IPS-NIHi7 (cell line): ENCODE measurements at regions not wholly inside any gene's neighbourhood (a gene's known extent, or its start where the extent isn't known, plus 50 kb on each side); places are given as distances from the start of the nearest gene placed in this dataset.
A peak's percentile ranks its signal among the peaks of the same experiment; 100 is the strongest.
"Not testable (repeated sequence)": the region's sequence is repeated elsewhere in the genome, so short reads cannot be mapped to it uniquely, and the experiment has no call there.

Experiments used
- DNase-seq: peaks from one replicate; pipeline ENCODE4 v3.0.0; 2012; ENCODE audit warnings: mixed read lengths; ENCODE audit errors: extremely low spot score

- DNase-seq, result no peak
Measured at GRCh38 chr7:35971133-35971891, 170.5 kb downstream of the SEPTIN7 start.

GRCh38 chr7:35975851-35976454 is 175.1 kb downstream of the SEPTIN7 start:
- DNase-seq, result peak; percentile 47

GRCh38 chr7:35978816-35979640 is 174.0 kb upstream of the EEPD1 start:
- DNase-seq, result not testable (repeated sequence)

GRCh38 chr7:35982600-35982999 is 170.5 kb upstream of the EEPD1 start:
- DNase-seq, result no peak

- DNase-seq, result no peak
Measured at GRCh38 chr7:35983626-35984025, 169.4 kb upstream of the EEPD1 start.

- DNase-seq, result peak; percentile 86
Measured at GRCh38 chr7:35985126-35985754, 167.8 kb upstream of the EEPD1 start.

GRCh38 chr7:35987016-35987415 is 166.0 kb upstream of the EEPD1 start:
- DNase-seq, result no peak

- DNase-seq, result no peak
Measured at GRCh38 chr7:35988105-35988504, 164.9 kb upstream of the EEPD1 start.

GRCh38 chr7:35988818-35989217 is 164.2 kb upstream of the EEPD1 start:
- no peak for DNase-seq

GRCh38 chr7:35991511-35992232 is 161.4 kb upstream of the EEPD1 start:
- no peak for DNase-seq

- no peak for DNase-seq
Measured at GRCh38 chr7:35992436-35992835, 160.6 kb upstream of the EEPD1 start.

GRCh38 chr7:35993113-35993512 is 159.9 kb upstream of the EEPD1 start:
- no peak for DNase-seq

- DNase-seq, result no peak
Measured at GRCh38 chr7:35993676-35994606, 159.1 kb upstream of the EEPD1 start.

GRCh38 chr7:35995334-35995733 is 157.7 kb upstream of the EEPD1 start:
- DNase-seq, result no peak

- no peak for DNase-seq
Measured at GRCh38 chr7:35998481-35998880, 154.6 kb upstream of the EEPD1 start.

- DNase-seq, result no peak
Measured at GRCh38 chr7:36001546-36001945, 151.5 kb upstream of the EEPD1 start.

GRCh38 chr7:36002900-36003299 is 150.2 kb upstream of the EEPD1 start:
- no peak for DNase-seq

GRCh38 chr7:36003343-36003742 is 149.7 kb upstream of the EEPD1 start:
- DNase-seq, result no peak

- no peak for DNase-seq
Measured at GRCh38 chr7:36005293-36005692, 147.8 kb upstream of the EEPD1 start.

- DNase-seq, result no peak
Measured at GRCh38 chr7:36005876-36006275, 147.2 kb upstream of the EEPD1 start.
